MM.1S (cell line): ENCODE measurements at regions not wholly inside any gene's neighbourhood (a gene's known extent, or its start where the extent isn't known, plus 50 kb on each side); places are given as distances from the start of the nearest gene placed in this dataset.

Experiments used
- DNase-seq: peaks from one replicate; pipeline ENCODE4 v3.0.0-alpha.2; 2015
- H2AFZ ChIP-seq: fragments of 300-600 bp; sonication (generic); 2 replicates; pipeline ENCODE4 v1.6.0; 2016; ENCODE audit warnings: antibody characterized with exemption, low read length
- H3F3A ChIP-seq: fragments of 300-600 bp; sonication (generic); 2 replicates; pipeline ENCODE4 v1.6.1; 2016; ENCODE audit warnings: mild to moderate bottlenecking, antibody characterized with exemption, low read length, moderate library complexity, mixed read lengths; ENCODE audit not compliant: insufficient read depth
- H3K27ac ChIP-seq: fragments of 300-600 bp; sonication (generic); 2 replicates; pipeline ENCODE4 v1.5.1; 2016; ENCODE audit warnings: mild to moderate bottlenecking, low read length
- H3K27me3 ChIP-seq: fragments of 300-600 bp; sonication (generic); replicated peaks from 2 replicates; pipeline ENCODE4 v1.6.0; 2016; ENCODE audit warnings: low read length; ENCODE audit not compliant: insufficient read depth
- H3K36me3 ChIP-seq: fragments of 300-600 bp; sonication (generic); replicated peaks from 2 replicates; pipeline ENCODE4 v1.6.1; 2016; ENCODE audit warnings: mild to moderate bottlenecking, low read length, mixed read lengths; ENCODE audit not compliant: insufficient read depth
- H3K4me1 ChIP-seq: fragments of 300-600 bp; sonication (generic); 2 replicates; pipeline ENCODE4 v1.6.1; 2016; ENCODE audit warnings: low read length, mixed read lengths
- H3K4me2 ChIP-seq: fragments of 300-600 bp; sonication (generic); 2 replicates; pipeline ENCODE4 v1.6.0; 2016; ENCODE audit warnings: low read depth, low read length
- H3K4me3 ChIP-seq: fragments of 300-600 bp; sonication (generic); 2 replicates; pipeline ENCODE4 v1.5.1; 2016; ENCODE audit warnings: low read length, mixed read lengths
- H3K79me2 ChIP-seq: fragments of 300-600 bp; sonication (generic); 2 replicates; pipeline ENCODE4 v1.6.1; 2016; ENCODE audit warnings: mixed run types, low read length, mixed read lengths
- H3K9ac ChIP-seq: fragments of 300-600 bp; sonication (generic); 2 replicates; pipeline ENCODE4 v1.6.1; 2016; ENCODE audit warnings: low read length, mixed read lengths
- H3K9me2 ChIP-seq: fragments of 300-600 bp; sonication (generic); replicated peaks from 2 replicates; pipeline ENCODE4 v1.6.1; 2016; ENCODE audit warnings: mild to moderate bottlenecking, low read length, mixed read lengths; ENCODE audit not compliant: insufficient read depth
- H3K9me3 ChIP-seq: fragments of 300-600 bp; sonication (generic); replicated peaks from 2 replicates; pipeline ENCODE4 v1.6.1; 2016; ENCODE audit warnings: mild to moderate bottlenecking, low read length, mixed read lengths; ENCODE audit not compliant: insufficient read depth
- H4K20me1 ChIP-seq: fragments of 300-600 bp; sonication (generic); 2 replicates; pipeline ENCODE4 v1.6.1; 2016; ENCODE audit warnings: mild to moderate bottlenecking, low read length, moderate library complexity, mixed read lengths; ENCODE audit not compliant: insufficient read depth
- EZH2 ChIP-seq: fragments of 300-600 bp; sonication (generic); optimal IDR thresholded peaks from 2 replicates; pipeline ENCODE3; 2017; ENCODE audit warnings: low read depth, mild to moderate bottlenecking, antibody characterized with exemption, low read length, mixed read lengths
- EZH2phosphoT487 ChIP-seq: fragments of 300-600 bp; sonication (generic); IDR thresholded peaks from 2 replicates; pipeline ENCODE4 v1.6.1; 2018; ENCODE audit warnings: antibody characterized with exemption, low read length
- TF ChIP-seq, protein P1 (sequence below): fragments of 300-600 bp; sonication (generic); IDR thresholded peaks from 2 replicates; pipeline ENCODE4 v1.5.1; 2016; ENCODE audit warnings: antibody characterized with exemption, low read length, mixed read lengths

- Histone ChIP-seq H3K4me1 (no peaks in the 10 kb centered on the region; the same call in 1 of the 2 replicates), H3K27me3 (no peaks in the 10 kb centered on the region), H3F3A (no peaks in the 10 kb centered on the region), H3K4me2 (no peak overlapping the region), H3K27ac (no peak overlapping the region), H3K9ac (no peak overlapping the region), H3K36me3 (no peaks in the 10 kb centered on the region), H2AFZ (no peak overlapping the region), H3K9me2 (no peaks in the 10 kb centered on the region), H3K4me3 (no peak overlapping the region), H3K79me2 (no peaks in the 10 kb centered on the region), H3K9me3 (no peaks in the 10 kb centered on the region), H4K20me1 (no peaks in the 10 kb centered on the region)
- TF ChIP-seq, protein P1, sequence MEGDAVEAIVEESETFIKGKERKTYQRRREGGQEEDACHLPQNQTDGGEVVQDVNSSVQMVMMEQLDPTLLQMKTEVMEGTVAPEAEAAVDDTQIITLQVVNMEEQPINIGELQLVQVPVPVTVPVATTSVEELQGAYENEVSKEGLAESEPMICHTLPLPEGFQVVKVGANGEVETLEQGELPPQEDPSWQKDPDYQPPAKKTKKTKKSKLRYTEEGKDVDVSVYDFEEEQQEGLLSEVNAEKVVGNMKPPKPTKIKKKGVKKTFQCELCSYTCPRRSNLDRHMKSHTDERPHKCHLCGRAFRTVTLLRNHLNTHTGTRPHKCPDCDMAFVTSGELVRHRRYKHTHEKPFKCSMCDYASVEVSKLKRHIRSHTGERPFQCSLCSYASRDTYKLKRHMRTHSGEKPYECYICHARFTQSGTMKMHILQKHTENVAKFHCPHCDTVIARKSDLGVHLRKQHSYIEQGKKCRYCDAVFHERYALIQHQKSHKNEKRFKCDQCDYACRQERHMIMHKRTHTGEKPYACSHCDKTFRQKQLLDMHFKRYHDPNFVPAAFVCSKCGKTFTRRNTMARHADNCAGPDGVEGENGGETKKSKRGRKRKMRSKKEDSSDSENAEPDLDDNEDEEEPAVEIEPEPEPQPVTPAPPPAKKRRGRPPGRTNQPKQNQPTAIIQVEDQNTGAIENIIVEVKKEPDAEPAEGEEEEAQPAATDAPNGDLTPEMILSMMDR: no peak
- TF ChIP-seq EZH2 (no peak), EZH2phosphoT487 (no peak)
- DNase-seq: no peak
Observed at GRCh38 chr3:163018664-163019063, 1522.1 kb downstream of the OTOL1 start.

DNA sequence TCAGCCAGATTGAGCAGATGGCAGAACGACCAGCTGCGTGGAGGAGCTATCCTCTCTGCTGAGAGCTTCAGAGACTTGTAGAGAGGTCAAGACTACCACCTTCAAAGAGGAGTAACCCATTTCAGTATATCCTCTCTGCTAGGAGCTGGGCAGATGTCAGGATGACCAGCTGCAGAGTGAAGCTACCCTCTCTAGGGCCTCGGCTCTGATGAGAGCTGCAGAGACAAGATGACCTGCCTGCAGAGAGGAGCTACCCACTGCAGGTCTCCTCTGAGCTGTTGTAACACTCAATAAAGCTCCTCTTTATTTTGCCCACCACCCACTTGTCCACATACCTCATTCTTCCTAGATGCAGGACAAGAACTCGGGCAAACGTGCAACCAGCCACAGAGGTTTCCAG, 1522.7 kb downstream of the OTOL1 start:
- H3K27ac ChIP-seq: no peak overlapping the region
- no peaks in the 10 kb centered on the region for H3K36me3 ChIP-seq
- H4K20me1 ChIP-seq: no peaks in the 10 kb centered on the region
- H3K27me3 ChIP-seq: no peaks in the 10 kb centered on the region
- H3K4me3 ChIP-seq: no peak overlapping the region
- H3K4me2 ChIP-seq: no peak overlapping the region
- DNase-seq: no peak
- no peak overlapping the region for H3K9ac ChIP-seq
- no peaks in the 10 kb centered on the region for H3K9me2 ChIP-seq
- no peaks in the 10 kb centered on the region; the same call in 1 of the 2 replicates for H3K4me1 ChIP-seq
- no peaks in the 10 kb centered on the region for H3K79me2 ChIP-seq
- no peaks in the 10 kb centered on the region for H3K9me3 ChIP-seq
- H2AFZ ChIP-seq: no peak overlapping the region
- no peaks in the 10 kb centered on the region for H3F3A ChIP-seq
- TF ChIP-seq EZH2phosphoT487 (no peak), EZH2 (no peak)
- TF ChIP-seq, protein P1: no peak

- H3K9me2 ChIP-seq: no peaks in the 10 kb centered on the region
- H3K27ac ChIP-seq: no peak overlapping the region
- no peak overlapping the region for H3K4me3 ChIP-seq
- TF ChIP-seq EZH2phosphoT487: no peak
- TF ChIP-seq, protein P1: no peak
- TF ChIP-seq EZH2: no peak
- H3F3A ChIP-seq: no peaks in the 10 kb centered on the region
- no peaks in the 10 kb centered on the region for H3K9me3 ChIP-seq
- H3K9ac ChIP-seq: no peak overlapping the region
- no peaks in the 10 kb centered on the region for H3K4me1 ChIP-seq
- no peaks in the 10 kb centered on the region for H4K20me1 ChIP-seq
- no peaks in the 10 kb centered on the region for H3K27me3 ChIP-seq
- H3K4me2 ChIP-seq: no peak overlapping the region
- H3K36me3 ChIP-seq: no peaks in the 10 kb centered on the region
- H3K79me2 ChIP-seq: no peaks in the 10 kb centered on the region
- DNase-seq: no peak
- no peak overlapping the region for H2AFZ ChIP-seq
Observed at GRCh38 chr3:163033652-163034051, 1537.0 kb downstream of the OTOL1 start.
